PC-3 (cell line): ENCODE measurements at regions not wholly inside any gene's neighbourhood (a gene's known extent, or its start where the extent isn't known, plus 50 kb on each side); places are given as distances from the start of the nearest gene placed in this dataset.

Experiments used
- CTCF ChIP-seq: fragments of 300-600 bp; sonication (generic); conservative IDR thresholded peaks from 2 replicates; pipeline ENCODE4 v1.5.1; 2017; ENCODE audit warnings: antibody characterized with exemption, low read depth, mild to moderate bottlenecking, low read length
- EZH2 ChIP-seq: fragments of 300-600 bp; sonication (generic); IDR thresholded peaks from one replicate; pipeline ENCODE4 v1.6.1; 2017; ENCODE audit warnings: antibody characterized with exemption, mild to moderate bottlenecking, low read length; ENCODE audit not compliant: unreplicated experiment

- no peak for TF ChIP-seq EZH2
- no peak for TF ChIP-seq CTCF
These were observed 353.1 kb downstream of the CD83 start for GRCh38 chr6:14470671-14471070.
